Subcutaneous abdominal adipose tissue (tissue), 5 donors: ENCODE measurements at regions not wholly inside any gene's neighbourhood (a gene's known extent, or its start where the extent isn't known, plus 50 kb on each side); places are given as distances from the start of the nearest gene placed in this dataset.

ENCODE experiments used
- H3K27ac ChIP-seq: one replicate; pipeline ENCODE4 v1.7.0; 2013; ENCODE audit warnings: low read depth, mild to moderate bottlenecking, inconsistent platforms, low read length, moderate library complexity
- H3K27me3 ChIP-seq, 5 donors: one replicate each; pipeline ENCODE4 v1.7.0; 2013; ENCODE audit warnings: low read length in 5 of 5, inconsistent platforms in 1 of 5; ENCODE audit not compliant: control insufficient read depth in 5 of 5, insufficient read depth in 4 of 5
- H3K36me3 ChIP-seq, 5 donors: one replicate each; pipeline ENCODE4 v1.7.0; 2013; ENCODE audit warnings: low read length in 5 of 5; ENCODE audit not compliant: control insufficient read depth in 5 of 5, insufficient read depth in 5 of 5
- H3K4me1 ChIP-seq, 5 donors: one replicate each; pipeline ENCODE4 v1.7.0; 2013; ENCODE audit warnings: low read length in 5 of 5, mild to moderate bottlenecking in 3 of 5, moderate library complexity in 1 of 5; ENCODE audit not compliant: control insufficient read depth in 5 of 5, insufficient read depth in 5 of 5
- H3K4me3 ChIP-seq, 5 donors: one replicate each; pipeline ENCODE4 v1.7.0; 2013; ENCODE audit warnings: low read length in 5 of 5, low read depth in 1 of 5
- H3K9ac ChIP-seq, 5 donors: one replicate each; pipeline ENCODE4 v1.7.0; 2013; ENCODE audit warnings: low read length in 5 of 5, mild to moderate bottlenecking in 4 of 5, moderate library complexity in 3 of 5
- H3K9me3 ChIP-seq, 5 donors: one replicate each; pipeline ENCODE4 v1.7.0; 2013; ENCODE audit warnings: low read length in 5 of 5; ENCODE audit not compliant: control insufficient read depth in 5 of 5
- donor health status: healthy.
- donor health status: healthy.
- donor health status: healthy.
- donor health status: healthy.
- donor health status: healthy.

- peaks cover 2 to 27% (median 19%) of the 10 kb centered on the region in 5 donors for H3K9me3 ChIP-seq
- H3K4me3 ChIP-seq: no peak overlapping the region
These were observed 201.4 kb downstream of the CHD9NB start for GRCh38 chr16:52851211-52851740.

DNA sequence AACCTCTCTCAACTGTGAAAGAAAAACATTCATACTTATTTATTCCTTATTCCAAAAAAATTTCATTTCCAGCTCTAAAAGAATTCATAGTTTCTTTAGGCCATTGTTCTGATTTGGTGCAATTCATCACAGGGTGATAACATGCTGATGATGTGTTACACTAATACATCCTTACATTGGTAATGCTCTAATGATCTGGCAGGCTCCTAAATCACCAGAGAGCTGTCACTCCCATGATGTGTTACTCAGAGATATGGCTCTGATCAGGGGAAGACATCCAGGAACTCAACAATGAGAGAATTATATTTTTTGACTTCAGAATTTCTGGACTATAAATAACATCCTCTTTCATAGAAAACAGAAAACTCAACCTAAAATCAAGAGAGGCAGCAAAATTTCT is 209.3 kb downstream of the CHD9NB start:
- Histone ChIP-seq H3K9me3 (peaks cover 0 to 6% (median 0%) of the 10 kb centered on the region in 5 donors), H3K27ac (no peak overlapping the region), H3K36me3 (no peaks in the 10 kb centered on the region), H3K4me3 (no peak overlapping the region), H3K9ac (no peak overlapping the region), H3K27me3 (peaks cover 0 to 4% (median 0%) of the 10 kb centered on the region in 5 donors), H3K4me1 (no peaks in the 10 kb centered on the region)

More at GRCh38 chr16:52851211-52851740, 201.4 kb downstream of the CHD9NB start:
- Histone ChIP-seq H3K27ac (no peak overlapping the region), H3K4me1 (no peaks in the 10 kb centered on the region), H3K36me3 (no peaks in the 10 kb centered on the region), H3K9ac (no peak overlapping the region), H3K27me3 (no peaks in the 10 kb centered on the region)

DNA sequence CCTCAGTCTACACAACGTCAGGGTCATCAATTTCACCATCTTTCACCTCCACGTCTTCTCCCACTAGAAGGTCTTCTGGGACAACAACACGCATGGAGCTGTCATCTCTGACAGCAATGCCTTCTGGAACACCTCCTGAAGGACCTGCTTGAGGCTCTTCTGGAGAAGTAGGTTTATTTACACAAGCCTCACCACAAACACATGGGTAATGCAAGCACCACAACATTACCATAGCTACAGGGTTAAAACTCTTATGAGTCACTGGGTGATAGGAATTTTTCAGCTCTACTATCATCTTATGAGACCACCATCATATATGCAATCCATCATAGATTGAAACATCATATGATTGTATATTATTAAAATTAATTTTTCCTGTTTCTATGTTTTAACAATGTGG is 215.4 kb downstream of the CHD9NB start:
- Histone ChIP-seq H3K27ac (no peak overlapping the region), H3K4me1 (no peaks in the 10 kb centered on the region), H3K27me3 (peaks cover 0 to 2% (median 0%) of the 10 kb centered on the region in 5 donors), H3K9ac (no peak overlapping the region), H3K9me3 (peaks cover 0 to 3% (median 0%) of the 10 kb centered on the region in 5 donors), H3K36me3 (no peaks in the 10 kb centered on the region), H3K4me3 (no peak overlapping the region)

DNA sequence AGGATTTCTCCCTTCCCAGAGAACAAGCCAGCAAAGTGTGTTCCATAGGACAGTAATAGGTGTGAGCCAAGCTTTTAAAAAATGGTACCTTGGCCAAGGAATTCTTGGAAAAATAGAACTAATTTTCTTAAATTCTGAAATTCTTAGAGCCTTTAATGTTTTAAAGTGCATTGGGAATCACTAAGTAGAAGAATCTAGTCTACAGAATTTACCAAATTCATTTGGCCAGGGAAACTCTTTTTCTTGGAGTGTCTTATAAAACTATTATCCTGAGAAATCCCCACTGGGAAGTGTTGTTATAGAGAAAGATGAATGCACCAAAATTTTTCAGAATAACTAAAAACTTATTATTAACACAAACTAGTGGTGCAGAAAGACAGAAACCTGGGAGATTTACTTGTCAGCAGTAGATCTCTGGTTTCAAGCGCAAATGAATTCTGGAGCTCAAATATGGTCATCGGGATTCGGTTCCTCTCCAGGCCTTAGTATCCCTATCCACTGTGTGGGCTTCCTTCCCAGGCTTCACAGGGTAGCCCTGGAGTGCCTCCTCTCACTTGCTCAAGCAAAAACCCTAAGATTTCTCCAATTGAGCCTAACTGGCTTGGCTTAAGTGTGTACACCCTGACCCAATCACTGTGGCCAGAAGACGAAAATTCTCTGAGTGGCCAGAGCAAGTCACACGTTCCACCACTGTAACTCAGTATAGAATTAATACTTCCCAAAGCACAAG is 217.8 kb downstream of the CHD9NB start:
- Histone ChIP-seq H3K27ac (no peak overlapping the region), H3K27me3 (no peaks in the 10 kb centered on the region), H3K4me1 (no peaks in the 10 kb centered on the region), H3K36me3 (no peaks in the 10 kb centered on the region), H3K9ac (no peak overlapping the region), H3K4me3 (no peak overlapping the region), H3K9me3 (peaks cover 0 to 3% (median 0%) of the 10 kb centered on the region in 5 donors)

- H3K27ac ChIP-seq: no peak overlapping the region
- H3K4me1 ChIP-seq: no peaks in the 10 kb centered on the region
- no peak overlapping the region for H3K9ac ChIP-seq
- no peaks in the 10 kb centered on the region for H3K27me3 ChIP-seq
- H3K36me3 ChIP-seq: no peaks in the 10 kb centered on the region
- H3K4me3 ChIP-seq: no peak overlapping the region
- no peaks in the 10 kb centered on the region for H3K9me3 ChIP-seq
These were observed 219.9 kb downstream of the CHD9NB start for GRCh38 chr16:52832771-52833170.

GRCh38 chr16:52827456-52827855 is 225.2 kb downstream of the CHD9NB start:
- H3K9me3 ChIP-seq: no peaks in the 10 kb centered on the region
- no peaks in the 10 kb centered on the region for H3K4me1 ChIP-seq
- H3K36me3 ChIP-seq: no peaks in the 10 kb centered on the region
- no peak overlapping the region for H3K9ac ChIP-seq
- no peak overlapping the region for H3K4me3 ChIP-seq
- H3K27me3 ChIP-seq: no peaks in the 10 kb centered on the region
- H3K27ac ChIP-seq: no peak overlapping the region

DNA sequence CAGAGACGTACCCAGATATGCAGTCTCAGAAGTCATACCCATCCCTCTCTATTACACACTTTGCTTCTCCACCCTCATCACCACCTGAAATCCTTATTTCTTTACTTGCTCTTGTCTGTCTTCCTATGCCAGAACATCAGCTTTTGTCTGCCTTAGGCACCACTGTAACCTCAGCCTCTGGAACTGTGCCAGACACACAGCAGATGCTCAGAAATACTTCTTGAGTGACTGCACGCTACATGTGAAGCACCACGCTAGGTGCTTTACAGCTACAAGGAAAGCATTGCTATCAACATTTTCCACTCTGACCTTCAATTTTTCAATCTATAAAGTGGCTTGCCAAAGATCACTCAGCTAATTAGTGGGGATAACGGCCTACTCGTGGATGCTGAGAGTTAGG is 226.8 kb downstream of the CHD9NB start:
- Histone ChIP-seq H3K4me3 (no peak overlapping the region), H3K36me3 (no peaks in the 10 kb centered on the region)

DNA sequence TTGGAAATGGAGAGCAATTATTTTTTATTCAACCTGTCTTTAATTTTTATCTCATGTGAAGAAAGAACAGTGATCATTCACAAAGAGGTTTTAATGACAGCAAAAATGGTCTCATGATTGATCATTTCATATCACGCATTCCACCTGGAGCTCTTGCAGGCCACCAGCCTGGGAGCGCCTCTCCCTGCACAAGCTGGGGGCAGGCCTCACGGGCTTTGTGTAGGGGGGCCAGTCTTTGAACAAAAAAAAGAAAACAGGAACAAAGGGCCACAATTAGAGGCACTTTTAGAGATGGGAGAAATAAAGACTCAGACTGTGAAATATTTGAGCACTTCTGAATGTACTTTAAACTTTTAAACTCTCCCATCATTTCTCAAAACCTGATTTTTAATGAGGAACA is 232.9 kb downstream of the CHD9NB start:
- H3K9me3 ChIP-seq: no peaks in the 10 kb centered on the region
- no peak overlapping the region for H3K9ac ChIP-seq
- no peaks in the 10 kb centered on the region for H3K4me1 ChIP-seq
- H3K27me3 ChIP-seq: no peaks in the 10 kb centered on the region
- no peaks in the 10 kb centered on the region for H3K36me3 ChIP-seq
- H3K27ac ChIP-seq: no peak overlapping the region
- no peak overlapping the region for H3K4me3 ChIP-seq

More for the DNA sequence above, 226.8 kb downstream of the CHD9NB start:
- Histone ChIP-seq H3K4me1 (no peaks in the 10 kb centered on the region), H3K9me3 (no peaks in the 10 kb centered on the region), H3K27ac (no peak overlapping the region), H3K27me3 (no peaks in the 10 kb centered on the region), H3K9ac (no peak overlapping the region)

GRCh38 chr16:52819405-52819804 is 233.3 kb downstream of the CHD9NB start:
- Histone ChIP-seq H3K4me3 (no peak overlapping the region), H3K36me3 (no peaks in the 10 kb centered on the region), H3K9ac (no peak overlapping the region), H3K27me3 (no peaks in the 10 kb centered on the region), H3K27ac (no peak overlapping the region), H3K4me1 (no peaks in the 10 kb centered on the region), H3K9me3 (no peaks in the 10 kb centered on the region)

- no peaks in the 10 kb centered on the region for H3K36me3 ChIP-seq
- no peaks in the 10 kb centered on the region for H3K27me3 ChIP-seq
- peaks cover 0 to 9% (median 7%) of the 10 kb centered on the region in 5 donors for H3K4me1 ChIP-seq
- no peak overlapping the region for H3K9ac ChIP-seq
- no peak overlapping the region for H3K27ac ChIP-seq
- no peak overlapping the region for H3K4me3 ChIP-seq
- no peaks in the 10 kb centered on the region for H3K9me3 ChIP-seq
These were observed 235.0 kb downstream of the CHD9NB start for GRCh38 chr16:52817696-52818095.
